Globus pallidus (tissue), 1 donor: ENCODE measurements at regions not wholly inside any gene's neighbourhood (a gene's known extent, or its start where the extent isn't known, plus 50 kb on each side); places are given as distances from the start of the nearest gene placed in this dataset.
"Not testable (repeated sequence)": the region's sequence is repeated elsewhere in the genome, so short reads cannot be mapped to it uniquely, and the experiment has no call there.

Source experiments
- DNase-seq: peaks from one replicate; pipeline ENCODE4 v3.0.0-alpha.2; 2015; ENCODE audit warnings: low spot score

GRCh38 chr19:30817965-30818567 lies 445.9 kb downstream of the ZNF536 start:
- DNase-seq, result no peak

DNA sequence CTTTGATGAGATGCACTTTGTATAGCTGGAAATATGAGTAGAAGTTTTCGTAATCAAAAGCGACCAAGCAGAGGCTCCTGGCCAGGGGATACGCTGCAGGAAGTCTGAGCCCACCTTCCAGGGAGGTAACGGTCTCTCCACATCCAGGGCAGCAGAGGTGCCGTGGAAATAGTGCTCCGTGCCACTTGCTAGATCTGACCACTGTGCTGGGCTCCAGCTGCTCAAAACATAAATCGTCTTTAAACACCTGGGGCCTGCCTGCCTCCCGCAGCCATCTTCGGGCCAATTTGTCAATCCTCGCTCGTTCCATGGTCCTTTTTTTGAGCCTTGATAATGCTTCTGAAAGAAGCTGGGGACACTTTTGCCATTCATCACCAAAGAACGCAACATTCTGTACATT lies 445.0 kb downstream of the ZNF536 start:
- DNase-seq, result no peak

DNA sequence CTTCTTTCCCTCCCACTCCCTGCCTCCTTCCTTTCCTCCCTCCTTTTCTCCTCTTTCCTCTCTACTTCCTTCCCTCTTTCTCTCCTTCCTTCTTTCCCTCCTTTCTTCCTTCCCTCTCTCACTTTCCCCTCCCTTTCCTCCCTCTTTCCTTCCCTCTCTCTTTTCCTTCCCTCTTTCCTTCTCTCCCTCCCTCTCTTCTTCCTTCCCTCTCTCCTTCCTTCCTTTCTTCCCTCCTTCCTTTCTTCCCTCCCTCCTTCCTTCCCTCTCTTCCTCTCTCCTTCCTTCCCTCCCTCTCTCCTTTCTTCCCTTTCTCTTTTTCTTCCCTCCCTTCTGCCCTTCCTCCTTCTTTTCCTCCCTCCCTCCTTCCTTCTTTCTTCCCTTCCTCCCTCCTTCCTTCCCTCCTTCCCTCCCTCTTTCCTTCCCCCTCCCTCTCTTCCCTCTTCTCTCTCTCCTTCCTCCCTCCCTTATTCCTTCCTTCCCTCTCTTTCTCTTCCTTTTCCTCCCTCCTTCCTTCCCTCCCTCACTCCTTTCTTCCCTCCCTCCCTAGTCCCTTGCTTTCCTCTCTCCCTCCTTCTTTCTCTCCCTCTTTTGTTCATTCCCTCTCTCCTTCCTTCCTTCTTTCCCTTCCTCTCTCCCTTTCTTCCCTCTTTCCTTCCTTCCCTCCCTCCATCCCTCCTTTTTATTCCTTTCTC lies 443.9 kb downstream of the ZNF536 start:
- DNase-seq, result no peak

DNA sequence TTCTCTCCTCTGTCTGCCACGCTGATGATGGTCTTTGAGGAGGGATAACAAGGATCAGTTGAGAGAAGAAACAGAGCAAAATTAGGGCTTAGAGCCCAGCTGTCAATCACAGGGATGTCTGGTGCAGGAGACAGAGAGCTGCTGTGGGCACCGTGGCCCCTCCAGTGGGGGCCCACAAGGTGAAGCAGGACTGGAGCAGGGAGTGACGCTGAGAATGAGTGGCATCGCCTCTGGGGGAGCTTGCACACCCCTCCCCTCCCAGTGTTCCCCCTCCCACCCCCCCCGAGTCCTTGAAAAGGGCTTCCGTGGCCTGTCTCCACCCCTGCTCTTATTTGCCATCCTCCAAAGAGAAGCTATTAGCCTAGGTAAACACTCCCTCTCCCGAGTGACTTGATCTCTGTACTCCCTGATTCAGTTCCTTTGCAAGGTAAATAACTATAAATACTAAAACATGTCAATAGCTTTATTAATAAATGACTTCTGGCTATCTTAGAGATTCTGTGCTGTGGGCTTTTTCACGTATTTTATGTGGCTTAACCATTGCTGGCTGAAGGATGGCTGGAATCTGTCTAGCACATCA lies 440.0 kb downstream of the ZNF536 start:
- DNase-seq, result no peak

DNA sequence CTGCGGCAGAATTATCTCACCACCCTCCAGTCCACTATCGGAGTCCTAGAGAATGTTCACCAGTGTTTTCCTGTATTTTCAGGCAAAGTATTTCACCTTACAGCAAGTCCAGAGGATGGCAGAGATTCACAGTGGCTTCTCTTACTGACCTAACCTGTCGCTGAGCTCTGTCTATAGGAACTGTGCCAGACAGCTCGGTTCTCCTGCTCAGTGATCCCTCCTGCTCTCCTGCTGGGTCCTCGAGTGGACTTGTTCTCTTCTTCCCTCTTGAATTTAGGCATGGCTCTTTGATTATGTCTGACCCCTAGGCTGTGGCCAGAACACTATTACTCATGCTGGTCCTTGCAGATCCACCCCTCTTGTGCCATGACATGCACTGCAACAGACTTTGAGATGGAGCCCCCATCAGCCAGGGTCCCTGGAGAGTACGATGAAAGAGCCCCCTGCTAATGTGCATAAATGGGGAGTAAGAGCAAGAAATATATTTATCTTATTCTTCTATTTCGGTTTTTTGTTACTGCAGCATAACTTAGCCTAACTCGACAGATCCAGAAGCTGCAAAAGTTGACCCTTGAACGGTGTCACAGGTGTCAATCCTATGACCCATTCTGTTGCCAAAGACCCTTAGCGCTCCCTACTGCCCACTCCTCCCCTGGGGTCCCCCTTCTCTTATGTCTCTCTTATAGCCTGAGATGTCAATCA lies 439.4 kb downstream of the ZNF536 start:
- DNase-seq, result no peak

GRCh38 chr19:30810726-30811125 lies 438.5 kb downstream of the ZNF536 start:
- DNase-seq, result no peak

DNA sequence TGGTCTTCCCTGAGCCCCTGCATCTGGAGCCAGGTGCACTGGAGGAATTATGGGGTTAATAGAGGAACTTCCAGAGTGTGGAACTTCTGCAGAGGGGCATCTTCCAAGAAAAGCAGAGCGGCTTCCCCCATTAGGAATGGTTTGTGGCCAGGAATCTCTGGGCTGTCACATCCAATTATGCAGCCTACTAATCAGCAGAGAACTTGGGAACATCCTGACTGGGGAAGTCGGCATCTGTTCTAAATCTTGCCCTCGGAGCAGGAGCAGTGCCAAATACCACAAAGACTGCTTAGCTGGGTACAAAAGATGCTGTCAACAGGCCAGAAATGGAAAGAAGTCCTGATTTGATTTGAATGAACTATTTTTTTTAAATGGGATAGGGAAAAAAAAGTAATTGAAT lies 435.1 kb downstream of the ZNF536 start:
- DNase-seq, result no peak

- DNase-seq, result no peak
These were observed 434.1 kb downstream of the ZNF536 start for GRCh38 chr19:30806311-30806710.

- DNase-seq, result no peak
These were observed 432.6 kb downstream of the ZNF536 start for GRCh38 chr19:30804751-30805150.

DNA sequence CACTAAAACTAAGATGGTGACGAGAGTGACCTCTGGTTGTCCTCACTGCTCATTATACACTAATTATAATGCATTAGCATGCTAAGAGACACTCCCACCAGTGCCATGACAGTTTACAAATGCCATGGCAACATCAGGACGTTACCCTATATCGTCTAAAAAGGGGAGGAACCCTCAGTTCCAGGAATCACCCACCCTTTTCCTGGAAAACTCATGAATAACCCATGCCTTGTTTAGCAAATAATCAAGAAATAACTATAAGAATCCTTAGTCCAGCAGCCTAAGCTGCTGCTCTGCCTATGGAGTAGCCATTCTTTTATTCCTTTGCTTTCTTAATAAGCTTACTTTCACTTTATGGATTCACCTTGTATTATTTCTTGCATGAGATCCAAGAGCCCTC lies 432.1 kb downstream of the ZNF536 start:
- not testable (repeated sequence) for DNase-seq

DNA sequence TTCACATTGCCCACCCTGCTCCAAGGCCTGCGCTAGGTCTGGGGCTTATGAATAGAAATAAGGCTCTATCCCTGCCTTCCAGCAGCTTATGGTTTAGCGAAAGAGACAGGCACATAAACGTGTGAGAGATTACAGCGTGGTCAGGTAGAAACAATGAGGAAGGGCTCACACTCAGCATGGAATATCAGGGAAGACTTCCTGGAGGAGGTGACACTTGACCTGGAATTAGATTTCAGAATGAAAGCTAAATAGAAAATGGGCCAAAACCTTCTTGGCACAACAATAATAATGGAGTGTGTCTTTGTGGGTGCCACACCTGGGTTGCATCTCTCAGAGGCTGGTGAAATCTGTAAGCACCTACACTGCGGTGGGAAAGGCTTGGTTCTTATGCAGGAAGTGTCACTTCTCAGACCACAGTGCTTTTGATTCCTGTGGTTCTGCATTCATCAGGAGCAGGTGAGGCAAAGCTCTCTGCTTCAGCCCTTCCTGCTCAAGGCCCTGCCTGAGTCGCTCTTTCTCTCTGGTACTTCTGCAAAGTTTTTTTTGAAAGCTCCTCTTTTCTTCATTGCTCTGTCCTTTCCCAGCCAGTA lies 430.3 kb downstream of the ZNF536 start:
- no peak for DNase-seq

- DNase-seq, result peak; percentile 24
These were observed 427.9 kb downstream of the ZNF536 start for GRCh38 chr19:30799865-30800755.

DNA sequence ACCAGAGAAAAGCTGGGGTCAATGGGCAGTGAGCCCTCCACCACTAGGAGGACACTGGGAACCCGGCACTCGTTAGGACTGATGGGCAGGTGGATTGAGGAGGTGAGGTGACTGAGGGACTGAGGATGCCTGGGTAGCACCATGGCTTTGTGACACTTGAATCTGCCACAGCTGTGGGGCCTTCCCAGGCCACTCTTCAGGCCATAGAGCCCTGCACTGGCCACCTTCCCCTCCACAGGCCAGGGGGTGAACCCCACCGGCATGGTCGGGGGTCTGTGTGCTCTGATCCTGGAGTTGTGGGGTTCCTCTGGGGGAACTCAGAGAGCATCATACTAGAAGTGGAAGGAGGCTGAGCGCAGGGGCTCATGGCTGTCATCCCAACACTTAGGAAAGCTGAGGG lies 423.5 kb downstream of the ZNF536 start:
- DNase-seq, result no peak

DNA sequence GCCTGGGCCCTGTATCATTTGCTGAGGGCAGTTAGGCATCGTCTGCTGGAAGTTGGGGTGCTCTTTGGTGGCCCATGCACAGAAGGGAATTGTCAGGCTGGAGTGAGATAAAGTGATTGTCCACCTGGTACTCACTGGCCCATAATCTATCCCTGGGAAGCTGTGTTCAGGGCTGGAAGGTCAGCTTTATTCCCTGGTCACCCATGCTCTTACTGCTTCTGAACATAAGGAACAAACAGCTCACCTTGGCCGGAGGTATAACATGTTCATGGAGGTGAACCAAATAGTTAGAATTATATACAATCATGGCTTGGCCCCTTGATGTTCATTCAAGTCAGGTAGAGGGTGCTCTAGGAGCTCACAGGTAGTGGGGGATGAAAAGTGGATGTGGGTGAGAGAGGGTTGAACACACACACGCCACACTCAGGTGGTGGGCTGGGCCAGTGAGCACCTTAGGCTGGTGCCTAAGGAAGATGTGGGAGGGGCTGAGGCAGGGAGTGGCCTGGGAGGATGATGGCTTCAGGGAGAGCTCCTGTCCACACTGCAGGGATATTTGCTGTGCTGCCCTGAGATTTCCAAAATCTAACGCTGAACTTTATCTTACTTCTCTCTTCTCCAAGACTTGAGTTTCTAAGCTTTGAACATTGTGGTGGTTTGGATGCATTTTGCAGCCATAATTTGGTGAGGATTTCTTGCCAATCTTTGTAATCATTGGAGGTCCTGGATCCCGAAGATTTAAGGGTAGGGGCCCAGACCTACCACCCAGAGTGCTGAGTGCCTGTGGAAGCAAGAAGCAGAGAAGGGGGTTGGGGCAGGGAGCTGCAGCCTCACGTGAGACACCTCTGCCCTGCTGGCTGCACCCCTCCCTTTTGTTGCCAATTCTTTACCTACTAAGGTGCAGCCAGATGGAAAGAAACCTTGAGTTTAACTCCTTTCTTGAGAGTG lies 420.6 kb downstream of the ZNF536 start:
- DNase-seq, result no peak

GRCh38 chr19:30791088-30791487 lies 418.9 kb downstream of the ZNF536 start:
- no peak for DNase-seq

GRCh38 chr19:30790056-30790680 lies 418.0 kb downstream of the ZNF536 start:
- no peak for DNase-seq

DNA sequence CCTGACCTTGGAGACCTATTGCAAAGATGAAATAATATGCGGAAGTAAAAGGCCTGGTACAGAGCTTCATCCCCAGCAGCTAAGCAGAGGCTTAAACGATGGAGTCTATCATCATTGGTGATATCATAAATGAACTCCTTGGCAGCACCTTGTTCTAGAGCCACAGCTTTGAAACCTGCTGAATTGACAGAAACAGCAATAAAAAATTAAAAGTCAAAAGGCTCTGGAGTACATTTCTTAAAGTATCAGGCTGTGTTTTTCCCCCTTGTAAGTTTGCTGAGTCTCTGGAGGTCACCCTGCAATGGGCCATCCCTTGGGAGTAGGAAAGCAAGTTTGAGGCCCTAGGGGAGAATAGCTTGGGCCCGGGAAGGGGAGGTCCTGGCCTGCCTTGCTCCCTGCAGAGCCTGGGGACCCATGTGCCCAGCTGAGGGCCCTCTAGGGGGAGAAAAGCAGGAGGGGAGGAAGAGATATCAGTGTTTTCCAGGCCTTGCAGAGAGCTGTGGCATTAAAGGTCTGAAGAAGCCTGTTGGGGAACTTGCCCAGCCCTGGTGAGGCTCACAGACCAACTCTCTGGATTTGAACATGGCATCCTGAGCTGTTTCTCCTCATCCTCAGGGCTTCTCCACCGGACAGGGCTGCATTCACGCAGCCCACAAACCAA lies 416.1 kb downstream of the ZNF536 start:
- no peak for DNase-seq

DNA sequence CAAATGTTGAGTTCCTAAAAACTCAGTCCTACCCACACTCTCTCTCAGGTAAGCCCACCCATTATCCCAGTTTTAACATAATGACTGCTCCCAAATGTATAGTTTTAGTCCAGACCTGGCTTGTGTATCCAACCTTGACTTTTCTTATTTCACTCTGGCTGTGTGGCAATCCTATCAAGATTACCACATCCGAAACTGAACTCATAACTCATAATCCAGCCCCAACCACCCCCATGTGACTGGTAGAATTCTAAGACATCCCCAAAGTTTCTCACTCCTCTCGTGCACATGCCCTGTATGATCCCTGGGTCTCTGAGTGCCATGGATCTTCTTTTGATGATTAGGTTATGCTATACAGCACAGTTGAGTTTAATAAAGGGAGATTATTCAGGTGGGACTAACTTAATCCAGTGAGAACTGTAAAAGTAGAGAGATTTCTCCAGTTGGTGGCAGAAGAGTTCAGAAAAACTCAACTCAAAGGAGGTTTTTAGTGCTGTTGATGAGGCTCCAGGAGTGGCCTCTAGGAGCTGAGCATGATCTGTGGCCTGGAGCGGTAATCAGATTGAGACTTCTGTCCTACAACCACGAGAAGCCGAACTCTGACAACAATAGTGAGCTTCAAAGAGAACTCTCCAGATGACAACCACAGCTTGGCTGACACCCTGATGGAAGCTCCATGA lies 413.4 kb downstream of the ZNF536 start:
- DNase-seq, result no peak
